GM12878 (cell line): ENCODE measurements at regions not wholly inside any gene's neighbourhood (a gene's known extent, or its start where the extent isn't known, plus 50 kb on each side); places are given as distances from the start of the nearest gene placed in this dataset.

Experiments
- ATAC-seq: fragments of 200-7000 bp; cut with Tn5 transposase; 3 replicates; pipeline ENCODE4 v1.9.1; 2020; ENCODE audit warnings: mild to moderate bottlenecking, moderate library complexity
- BruUV-seq: library from RNA; stranded (reverse); fragments of 400-500 nt; replicated peaks from 2 replicates; lab custom pipeline; 2021; lab: Mats Ljungman, UMichigan
- CTCF ChIA-PET: fragments of 300-600 bp; sonication (Branson Sonifier 250); formaldehyde crosslinking; extraction: SDS; loops from one replicate; lab custom pipeline; 2021; ENCODE audit warnings: inconsistent platforms; lab: Yijun Ruan, JAX
- POLR2A ChIA-PET: fragments of 350-600 bp; formaldehyde crosslinking; extraction: SDS; loops from one replicate; lab custom pipeline; 2021; ENCODE audit warnings: inconsistent platforms; lab: Charles Lee
- RAD21 ChIA-PET: fragments of 300-600 bp; sonication (Branson Sonifier 250); formaldehyde crosslinking; loops from one replicate; lab custom pipeline; 2023; ENCODE audit warnings: antibody characterized with exemption; ENCODE audit not compliant: unreplicated experiment; lab: Charles Lee
- SMC1A ChIA-PET: fragments of 300-600 bp; sonication (Branson Sonifier 250); formaldehyde crosslinking; loops from one replicate; lab custom pipeline; 2023; ENCODE audit not compliant: unreplicated experiment, uncharacterized antibody; lab: Charles Lee
- DNase-seq: peaks from one replicate; pipeline ENCODE4 v3.0.0-alpha.2; 2011; ENCODE audit warnings: low read depth, low spot score
- FAIRE-seq: peaks from 3 replicates; lab custom pipeline; 2011; peaks lifted over from hg19 to GRCh38; lab: Jason Lieb, UNC
- H2AFZ ChIP-seq: 2 replicates; pipeline ENCODE4 v1.6.0; 2011; ENCODE audit warnings: low read depth, low read length, control low read depth; ENCODE audit not compliant: control insufficient read depth
- H3K27ac ChIP-seq: 2 replicates; pipeline ENCODE4 v1.5.1; 2011; ENCODE audit warnings: control low read depth; ENCODE audit not compliant: control insufficient read depth, insufficient read depth
- H3K27me3 ChIP-seq, 2 experiments: replicated peaks in 1 of 2; 2 replicates each; pipeline versions ENCODE4 v1.6.0 to v1.6.1; 2011; ENCODE audit warnings: low read length in 1 of 2; ENCODE audit not compliant: control insufficient read depth in 2 of 2, insufficient read depth in 2 of 2
- H3K36me3 ChIP-seq, 2 experiments: 2 replicates each; pipeline ENCODE4 v1.5.1; 2011; ENCODE audit warnings: low read length in 1 of 2; ENCODE audit not compliant: control insufficient read depth in 2 of 2, insufficient read depth in 2 of 2
- H3K4me1 ChIP-seq: 2 replicates; pipeline ENCODE4 v1.6.1; 2011; ENCODE audit warnings: mild to moderate bottlenecking, low read length, moderate library complexity, mixed read lengths; ENCODE audit not compliant: control insufficient read depth, insufficient read depth
- H3K4me2 ChIP-seq: 2 replicates; pipeline ENCODE4 v1.6.0; 2011; ENCODE audit warnings: control low read depth; ENCODE audit not compliant: control insufficient read depth, insufficient read depth
- H3K4me3 ChIP-seq: fragments of 200-600 bp; sonication (generic); 2 replicates; pipeline ENCODE4 v1.5.1; 2016
- H3K79me2 ChIP-seq: 2 replicates; pipeline ENCODE4 v1.6.0; 2011; ENCODE audit warnings: low read length; ENCODE audit not compliant: control insufficient read depth, insufficient read depth
- H3K9ac ChIP-seq: 2 replicates; pipeline ENCODE4 v1.8.0; 2011; ENCODE audit warnings: low read length, control low read depth, mixed read lengths; ENCODE audit not compliant: control insufficient read depth, insufficient read depth
- H3K9me3 ChIP-seq: replicated peaks from 3 replicates; pipeline ENCODE4 v1.5.1; 2011; ENCODE audit warnings: mild to moderate bottlenecking, low read length; ENCODE audit not compliant: control insufficient read depth, insufficient read depth
- H4K20me1 ChIP-seq: 2 replicates; pipeline ENCODE4 v1.6.0; 2011; ENCODE audit not compliant: control insufficient read depth, insufficient read depth
- FOS ChIP-seq: IDR thresholded peaks from 3 replicates; pipeline ENCODE4 v1.6.1; 2011; ENCODE audit warnings: borderline replicate concordance; ENCODE audit not compliant: insufficient read length; ENCODE audit errors: extremely low read depth
- FOXK2 ChIP-seq: fragments of 450-650 bp; IDR thresholded peaks from 2 replicates; pipeline ENCODE4 v1.6.1; 2017; ENCODE audit warnings: mild to moderate bottlenecking, moderate library complexity
- LARP7 ChIP-seq: fragments of 450-650 bp; IDR thresholded peaks from 2 replicates; pipeline ENCODE4 v1.6.1; 2017; ENCODE audit warnings: mild to moderate bottlenecking
- MYC ChIP-seq: IDR thresholded peaks from 2 replicates; pipeline ENCODE4 v1.6.1; 2011; ENCODE audit warnings: mild to moderate bottlenecking, low read length, moderate library complexity, inconsistent platforms; ENCODE audit not compliant: insufficient read depth, insufficient replicate concordance, insufficient read length, severe bottlenecking
- NRF1 ChIP-seq: conservative IDR thresholded peaks from 2 replicates; pipeline ENCODE4 v1.6.1; 2011; ENCODE audit warnings: mild to moderate bottlenecking, low read depth, low read length, improper control_type of control experiment
- POLR2A ChIP-seq: IDR thresholded peaks from 2 replicates; pipeline ENCODE4 v1.6.1; 2011; ENCODE audit warnings: low read depth, mild to moderate bottlenecking, low read length
- POLR2AphosphoS5 ChIP-seq: IDR thresholded peaks from 2 replicates; pipeline ENCODE4 v1.6.1; 2011; ENCODE audit warnings: mild to moderate bottlenecking, low read length, inconsistent platforms
- ZZZ3 ChIP-seq: IDR thresholded peaks from 2 replicates; pipeline ENCODE4 v1.6.1; 2011; ENCODE audit warnings: low read depth; ENCODE audit not compliant: control insufficient read depth, insufficient read length
- WGBS: methylation state at CpG from one replicate; pipeline ENCODE4 v1.1.6; 2016; ENCODE audit warnings: low lambda C conversion rate; ENCODE audit not compliant: insufficient replicate concordance, insufficient coverage; ENCODE audit errors: missing lambda C conversion rate; 5-methylcytosine and 5-hydroxymethylcytosine counted together
- in situ Hi-C: fragments of 300-500 bp; cut with MboI; formaldehyde crosslinking; loops from 9 replicates; pipeline ENCODE4 v1.14.3; 2018; ENCODE audit warnings: mixed read lengths
- intact Hi-C: fragments of 100-400 bp; cut with micrococcal nuclease; formaldehyde crosslinking; loops from one replicate; pipeline ENCODE4 v1.14.2; 2022; ENCODE audit not compliant: unreplicated experiment
- TF ChIP-seq, protein P1 (sequence below): fragments of 450-650 bp; formaldehyde crosslinking; IDR thresholded peaks from 2 replicates; pipeline ENCODE4 v1.5.0; 2022; ENCODE audit warnings: mild to moderate bottlenecking, missing genetic modification characterization
- TF ChIP-seq, protein P2 (sequence below): fragments of 450-650 bp; IDR thresholded peaks from 2 replicates; pipeline ENCODE4 v1.6.1; 2017; ENCODE audit warnings: mild to moderate bottlenecking, moderate library complexity

DNA sequence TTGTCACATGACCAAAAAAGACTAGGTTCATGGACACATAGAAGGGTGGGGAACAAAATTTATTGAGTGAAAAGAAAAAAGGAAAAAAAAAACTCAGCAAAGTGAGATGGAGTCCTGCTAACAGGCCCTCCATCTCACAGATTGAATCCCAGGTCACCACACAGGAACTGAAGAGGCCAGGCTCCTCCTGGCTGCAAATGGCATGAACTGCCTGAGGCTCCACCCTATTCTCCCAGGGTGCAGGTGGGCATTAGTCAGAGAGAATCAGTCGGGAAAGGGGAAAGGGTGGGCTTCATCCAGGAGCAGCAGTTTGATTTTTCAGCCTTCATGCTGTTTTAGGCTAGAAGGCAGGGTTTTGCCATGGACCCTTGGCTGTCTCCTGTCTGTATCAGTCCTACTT, 128.5 kb upstream of the GRID2 start:
- in situ Hi-C loops, result no loop called here
- Histone ChIP-seq H3K4me2 (no peak overlapping the region), H2AFZ (no peak overlapping the region), H3K9me3 (no peaks in the 10 kb centered on the region), H3K27ac (no peak overlapping the region), H3K9ac (no peak overlapping the region), H3K4me3 (no peak overlapping the region), H3K36me3 (no peaks in the 10 kb centered on the region), H3K79me2 (no peaks in the 10 kb centered on the region), H3K27me3 (no peaks in the 10 kb centered on the region), H3K4me1 (no peaks in the 10 kb centered on the region), H4K20me1 (no peaks in the 10 kb centered on the region)
- WGBS, result 0% methylated on average over 1 of the region's 1 CpG
- DNase-seq, result no peak
- TF ChIP-seq, protein P1, sequence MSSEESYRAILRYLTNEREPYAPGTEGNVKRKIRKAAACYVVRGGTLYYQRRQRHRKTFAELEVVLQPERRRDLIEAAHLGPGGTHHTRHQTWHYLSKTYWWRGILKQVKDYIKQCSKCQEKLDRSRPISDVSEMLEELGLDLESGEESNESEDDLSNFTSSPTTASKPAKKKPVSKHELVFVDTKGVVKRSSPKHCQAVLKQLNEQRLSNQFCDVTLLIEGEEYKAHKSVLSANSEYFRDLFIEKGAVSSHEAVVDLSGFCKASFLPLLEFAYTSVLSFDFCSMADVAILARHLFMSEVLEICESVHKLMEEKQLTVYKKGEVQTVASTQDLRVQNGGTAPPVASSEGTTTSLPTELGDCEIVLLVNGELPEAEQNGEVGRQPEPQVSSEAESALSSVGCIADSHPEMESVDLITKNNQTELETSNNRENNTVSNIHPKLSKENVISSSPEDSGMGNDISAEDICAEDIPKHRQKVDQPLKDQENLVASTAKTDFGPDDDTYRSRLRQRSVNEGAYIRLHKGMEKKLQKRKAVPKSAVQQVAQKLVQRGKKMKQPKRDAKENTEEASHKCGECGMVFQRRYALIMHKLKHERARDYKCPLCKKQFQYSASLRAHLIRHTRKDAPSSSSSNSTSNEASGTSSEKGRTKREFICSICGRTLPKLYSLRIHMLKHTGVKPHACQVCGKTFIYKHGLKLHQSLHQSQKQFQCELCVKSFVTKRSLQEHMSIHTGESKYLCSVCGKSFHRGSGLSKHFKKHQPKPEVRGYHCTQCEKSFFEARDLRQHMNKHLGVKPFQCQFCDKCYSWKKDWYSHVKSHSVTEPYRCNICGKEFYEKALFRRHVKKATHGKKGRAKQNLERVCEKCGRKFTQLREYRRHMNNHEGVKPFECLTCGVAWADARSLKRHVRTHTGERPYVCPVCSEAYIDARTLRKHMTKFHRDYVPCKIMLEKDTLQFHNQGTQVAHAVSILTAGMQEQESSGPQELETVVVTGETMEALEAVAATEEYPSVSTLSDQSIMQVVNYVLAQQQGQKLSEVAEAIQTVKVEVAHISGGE, result no peak
- TF ChIP-seq POLR2A (no peak), NRF1 (no peak)
- RAD21 ChIA-PET, result no interaction called here
- SMC1A ChIA-PET, result no interaction called here
- CTCF ChIA-PET, result no interaction called here
- no TSS peak for BruUV-seq
- intact Hi-C loops, result no loop called here
- POLR2A ChIA-PET, result no interaction called here
- ATAC-seq, result no peak
- FAIRE-seq, result no peak

DNA sequence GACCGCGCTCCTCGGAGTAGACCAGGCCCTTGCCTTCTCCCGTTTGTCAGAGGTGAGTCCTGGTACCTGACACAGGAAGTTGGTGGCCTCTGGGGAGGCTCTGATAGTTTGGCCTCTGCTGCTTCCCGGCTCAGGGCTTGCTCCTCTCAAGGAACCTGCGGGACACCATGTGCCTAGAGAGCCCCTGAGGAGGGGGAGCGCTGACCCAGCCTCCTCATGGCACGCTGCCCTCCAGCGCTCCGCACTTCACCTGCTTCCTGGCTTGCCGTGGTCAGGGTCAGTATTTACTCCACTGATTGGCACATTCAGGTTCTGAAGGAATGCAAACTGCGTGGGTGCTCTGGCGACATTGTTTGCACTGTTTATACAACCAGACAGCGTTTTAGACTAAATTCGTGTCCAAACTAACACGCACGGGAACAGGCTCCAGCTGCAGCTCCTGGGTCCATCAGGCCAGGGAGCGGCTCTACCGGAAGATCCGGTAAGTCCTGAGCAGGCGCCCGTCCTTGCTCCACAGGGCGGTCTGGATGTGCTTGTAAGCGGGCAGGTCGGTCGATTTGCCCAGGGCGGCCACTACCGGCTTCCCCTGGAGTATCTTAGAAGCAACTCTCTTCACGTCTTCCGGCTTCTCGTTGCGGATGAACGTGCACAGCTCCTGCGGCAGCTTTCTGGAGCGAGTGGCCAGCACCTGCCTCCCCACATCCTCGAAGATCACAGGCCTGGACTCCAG, 121.6 kb upstream of the GRID2 start:
- intact Hi-C loops, result no loop called here
- Histone ChIP-seq H4K20me1 (no peaks in the 10 kb centered on the region), H3K36me3 (no peaks in the 10 kb centered on the region), H3K27ac (no peak overlapping the region), H3K4me2 (no peak overlapping the region), H2AFZ (no peak overlapping the region), H3K4me1 (no peaks in the 10 kb centered on the region), H3K9me3 (no peaks in the 10 kb centered on the region), H3K4me3 (no peak overlapping the region), H3K27me3 (no peaks in the 10 kb centered on the region), H3K79me2 (no peaks in the 10 kb centered on the region), H3K9ac (no peak overlapping the region)
- SMC1A ChIA-PET, result interaction anchor here (0.6 kb wide), 1 partner anchor 1016 kb away, joined by 3 read pairs; no protein-coding TSS in a partner anchor
- DNase-seq (no peak), FAIRE-seq (no peak), ATAC-seq (no peak)
- BruUV-seq, result no TSS peak
- in situ Hi-C loops, result no loop called here
- POLR2A ChIA-PET, result no interaction called here
- CTCF ChIA-PET, result no interaction called here
- WGBS, result 66% methylated on average over 36 of the region's 36 CpGs
- RAD21 ChIA-PET, result no interaction called here
- TF ChIP-seq FOS (no peak), ZZZ3 (no peak), NRF1 (no peak), MYC (no peak), FOXK2 (no peak), POLR2AphosphoS5 (no peak), LARP7 (no peak)
- TF ChIP-seq, protein P2, sequence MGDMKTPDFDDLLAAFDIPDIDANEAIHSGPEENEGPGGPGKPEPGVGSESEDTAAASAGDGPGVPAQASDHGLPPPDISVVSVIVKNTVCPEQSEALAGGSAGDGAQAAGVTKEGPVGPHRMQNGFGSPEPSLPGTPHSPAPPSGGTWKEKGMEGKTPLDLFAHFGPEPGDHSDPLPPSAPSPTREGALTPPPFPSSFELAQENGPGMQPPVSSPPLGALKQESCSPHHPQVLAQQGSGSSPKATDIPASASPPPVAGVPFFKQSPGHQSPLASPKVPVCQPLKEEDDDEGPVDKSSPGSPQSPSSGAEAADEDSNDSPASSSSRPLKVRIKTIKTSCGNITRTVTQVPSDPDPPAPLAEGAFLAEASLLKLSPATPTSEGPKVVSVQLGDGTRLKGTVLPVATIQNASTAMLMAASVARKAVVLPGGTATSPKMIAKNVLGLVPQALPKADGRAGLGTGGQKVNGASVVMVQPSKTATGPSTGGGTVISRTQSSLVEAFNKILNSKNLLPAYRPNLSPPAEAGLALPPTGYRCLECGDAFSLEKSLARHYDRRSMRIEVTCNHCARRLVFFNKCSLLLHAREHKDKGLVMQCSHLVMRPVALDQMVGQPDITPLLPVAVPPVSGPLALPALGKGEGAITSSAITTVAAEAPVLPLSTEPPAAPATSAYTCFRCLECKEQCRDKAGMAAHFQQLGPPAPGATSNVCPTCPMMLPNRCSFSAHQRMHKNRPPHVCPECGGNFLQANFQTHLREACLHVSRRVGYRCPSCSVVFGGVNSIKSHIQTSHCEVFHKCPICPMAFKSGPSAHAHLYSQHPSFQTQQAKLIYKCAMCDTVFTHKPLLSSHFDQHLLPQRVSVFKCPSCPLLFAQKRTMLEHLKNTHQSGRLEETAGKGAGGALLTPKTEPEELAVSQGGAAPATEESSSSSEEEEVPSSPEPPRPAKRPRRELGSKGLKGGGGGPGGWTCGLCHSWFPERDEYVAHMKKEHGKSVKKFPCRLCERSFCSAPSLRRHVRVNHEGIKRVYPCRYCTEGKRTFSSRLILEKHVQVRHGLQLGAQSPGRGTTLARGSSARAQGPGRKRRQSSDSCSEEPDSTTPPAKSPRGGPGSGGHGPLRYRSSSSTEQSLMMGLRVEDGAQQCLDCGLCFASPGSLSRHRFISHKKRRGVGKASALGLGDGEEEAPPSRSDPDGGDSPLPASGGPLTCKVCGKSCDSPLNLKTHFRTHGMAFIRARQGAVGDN, result no peak
